Activated CD4-positive, alpha-beta memory T cell treated with anti-CD3 and anti-CD28 coated beads, Interleukin-2, amount 10 ng/mL, durations not matched to agents 7 days and 5 days (primary cell): ENCODE measurements at regions not wholly inside any gene's neighbourhood (a gene's known extent, or its start where the extent isn't known, plus 50 kb on each side); places are given as distances from the start of the nearest gene placed in this dataset.
"Not testable (repeated sequence)": the region's sequence is repeated elsewhere in the genome, so short reads cannot be mapped to it uniquely, and the experiment has no call there.

Experiments
- CTCF ChIA-PET: fragments of 350-600 bp; sonication (Branson Sonifier 250); formaldehyde crosslinking; loops from one replicate; lab custom pipeline; 2021; ENCODE audit warnings: antibody characterized with exemption, inconsistent platforms; lab: Charles Lee
- POLR2A ChIA-PET: fragments of 350-600 bp; sonication (Branson Sonifier 250); formaldehyde crosslinking; loops from one replicate; lab custom pipeline; 2021; ENCODE audit warnings: antibody characterized with exemption; lab: Charles Lee
- DNase-seq: peaks from one replicate; pipeline ENCODE4 v3.0.0-alpha.2; 2020
- H3K27ac Mint-ChIP-seq: one replicate; pipeline ENCODE4 v1.8.0; 2021; ENCODE audit warnings: mild to moderate bottlenecking, mixed read lengths
- H3K27me3 Mint-ChIP-seq: one replicate; pipeline ENCODE4 v1.8.0; 2021; ENCODE audit warnings: mixed read lengths
- H3K36me3 Mint-ChIP-seq: one replicate; pipeline ENCODE4 v1.8.0; 2021; ENCODE audit warnings: low read depth, mixed read lengths
- H3K4me1 Mint-ChIP-seq: one replicate; pipeline ENCODE4 v1.8.0; 2021; ENCODE audit warnings: mixed read lengths
- H3K4me3 Mint-ChIP-seq: one replicate; pipeline ENCODE4 v1.8.0; 2021; ENCODE audit warnings: mild to moderate bottlenecking, mixed read lengths
- H3K9me3 Mint-ChIP-seq: one replicate; pipeline ENCODE4 v1.8.0; 2021; ENCODE audit warnings: mixed read lengths

GRCh38 chr12:92402415-92402814 lies 256.8 kb upstream of the BTG1 start:
- no peak overlapping the region for H3K4me3 Mint-ChIP-seq
- H3K9me3 Mint-ChIP-seq = peaks cover 7% of the 10 kb centered on the region
- H3K36me3 Mint-ChIP-seq = peaks cover 29% of the 10 kb centered on the region
- H3K27ac Mint-ChIP-seq = peak overlapping the region; percentile 95
- H3K27me3 Mint-ChIP-seq = no peaks in the 10 kb centered on the region
- POLR2A ChIA-PET = interaction anchor here (2.5 to 12.8 kb wide), 4 partner anchors 102 to 268 kb away, joined by 19 to 327 read pairs (median 28); partner anchors contain the start of gene BTG1
- no peak for DNase-seq
- CTCF ChIA-PET = interaction anchor here (0.7 to 6.0 kb wide), 5 partner anchors 105 to 1011 kb away, joined by 3 to 44 read pairs (median 4); partner anchors contain the start of gene BTG1
- H3K4me1 Mint-ChIP-seq = peaks cover 86% of the 10 kb centered on the region

GRCh38 chr12:92400006-92400405 lies 254.4 kb upstream of the BTG1 start:
- ChIA-PET CTCF (interaction anchor here (1.3 kb wide), 1 partner anchor 256 kb away, joined by 3 read pairs; no protein-coding TSS in a partner anchor), POLR2A (interaction anchor here (1.1 to 12.8 kb wide), 4 partner anchors 8 to 256 kb away, joined by 3 to 327 read pairs (median 14); partner anchors contain the start of gene BTG1)
- H3K4me3 Mint-ChIP-seq = no peak overlapping the region
- no peaks in the 10 kb centered on the region for H3K27me3 Mint-ChIP-seq
- peaks cover 9% of the 10 kb centered on the region for H3K9me3 Mint-ChIP-seq
- no peak for DNase-seq
- peaks cover 36% of the 10 kb centered on the region for H3K36me3 Mint-ChIP-seq
- peak overlapping the region; percentile 77 for H3K27ac Mint-ChIP-seq
- peaks cover 88% of the 10 kb centered on the region for H3K4me1 Mint-ChIP-seq

GRCh38 chr12:92398565-92399309 lies 253.1 kb upstream of the BTG1 start:
- Mint-ChIP-seq H3K27ac (peak overlapping the region; percentile 77), H3K36me3 (peaks cover 48% of the 10 kb centered on the region), H3K9me3 (peaks cover 19% of the 10 kb centered on the region), H3K27me3 (no peaks in the 10 kb centered on the region), H3K4me3 (peak overlapping the region; percentile 18), H3K4me1 (peaks cover 84% of the 10 kb centered on the region)
- CTCF ChIA-PET = interaction anchor here (1.1 to 1.3 kb wide), 4 partner anchors 9 to 255 kb away, joined by 3 to 10 read pairs (median 4); no protein-coding TSS in a partner anchor
- DNase-seq = no peak
- POLR2A ChIA-PET = interaction anchor here (0.7 to 12.8 kb wide), 15 partner anchors 9 to 620 kb away, joined by 3 to 327 read pairs (median 4); partner anchors contain the start of gene BTG1

GRCh38 chr12:92396647-92397252 lies 251.1 kb upstream of the BTG1 start:
- peaks cover 35% of the 10 kb centered on the region for H3K9me3 Mint-ChIP-seq
- ChIA-PET CTCF (no interaction called here), POLR2A (no interaction called here)
- H3K36me3 Mint-ChIP-seq = peaks cover 64% of the 10 kb centered on the region
- no peaks in the 10 kb centered on the region for H3K27me3 Mint-ChIP-seq
- no peak overlapping the region for H3K27ac Mint-ChIP-seq
- H3K4me3 Mint-ChIP-seq = no peak overlapping the region
- peaks cover 66% of the 10 kb centered on the region for H3K4me1 Mint-ChIP-seq
- DNase-seq = no peak

- H3K36me3 Mint-ChIP-seq = peaks cover 55% of the 10 kb centered on the region
- no peaks in the 10 kb centered on the region for H3K27me3 Mint-ChIP-seq
- H3K4me1 Mint-ChIP-seq = peaks cover 51% of the 10 kb centered on the region
- CTCF ChIA-PET = no interaction called here
- H3K9me3 Mint-ChIP-seq = peaks cover 35% of the 10 kb centered on the region
- no peak for DNase-seq
- H3K4me3 Mint-ChIP-seq = no peak overlapping the region
- POLR2A ChIA-PET = no interaction called here
- H3K27ac Mint-ChIP-seq = no peak overlapping the region
Measured at GRCh38 chr12:92395322-92395721, 249.7 kb upstream of the BTG1 start.

- CTCF ChIA-PET = no interaction called here
Measured at GRCh38 chr12:92394895-92395294, 249.2 kb upstream of the BTG1 start.

GRCh38 chr12:92393504-92393903 lies 247.9 kb upstream of the BTG1 start:
- Mint-ChIP-seq H3K36me3 (peaks cover 49% of the 10 kb centered on the region), H3K4me1 (peaks cover 33% of the 10 kb centered on the region), H3K4me3 (no peak overlapping the region), H3K9me3 (peaks cover 38% of the 10 kb centered on the region), H3K27me3 (no peaks in the 10 kb centered on the region), H3K27ac (no peak overlapping the region)
- ChIA-PET CTCF (no interaction called here), POLR2A (no interaction called here)
- no peak for DNase-seq

More at GRCh38 chr12:92394895-92395294, 249.2 kb upstream of the BTG1 start:
- Mint-ChIP-seq H3K4me3 (no peak overlapping the region), H3K4me1 (peaks cover 47% of the 10 kb centered on the region), H3K27ac (no peak overlapping the region), H3K27me3 (no peaks in the 10 kb centered on the region), H3K9me3 (peaks cover 35% of the 10 kb centered on the region), H3K36me3 (peaks cover 52% of the 10 kb centered on the region)
- no peak for DNase-seq
- POLR2A ChIA-PET = no interaction called here

GRCh38 chr12:92391726-92392125 lies 246.1 kb upstream of the BTG1 start:
- CTCF ChIA-PET, H3K27ac Mint-ChIP-seq, DNase-seq, POLR2A ChIA-PET, H3K4me3 Mint-ChIP-seq, H3K27me3 Mint-ChIP-seq: not testable (repeated sequence)
- H3K9me3 Mint-ChIP-seq = peaks cover 42% of the 10 kb centered on the region
- peaks cover 22% of the 10 kb centered on the region for H3K4me1 Mint-ChIP-seq
- peaks cover 41% of the 10 kb centered on the region for H3K36me3 Mint-ChIP-seq

- ChIA-PET CTCF (no interaction called here), POLR2A (interaction anchor here (1.1 kb wide), 1 partner anchor 14 kb away, joined by 4 read pairs; no protein-coding TSS in a partner anchor)
- H3K36me3 Mint-ChIP-seq = peaks cover 26% of the 10 kb centered on the region
- DNase-seq = no peak
- no peaks in the 10 kb centered on the region for H3K27me3 Mint-ChIP-seq
- no peak overlapping the region for H3K4me3 Mint-ChIP-seq
- peaks cover 9% of the 10 kb centered on the region for H3K4me1 Mint-ChIP-seq
- H3K27ac Mint-ChIP-seq = no peak overlapping the region
- H3K9me3 Mint-ChIP-seq = peaks cover 28% of the 10 kb centered on the region
Measured at GRCh38 chr12:92389466-92389865, 243.8 kb upstream of the BTG1 start.

GRCh38 chr12:92385296-92385695 lies 239.7 kb upstream of the BTG1 start:
- no peak for DNase-seq
- no peaks in the 10 kb centered on the region for H3K27me3 Mint-ChIP-seq
- ChIA-PET CTCF (no interaction called here), POLR2A (interaction anchor here (0.6 kb wide), 1 partner anchor 258 kb away, joined by 7 read pairs; no protein-coding TSS in a partner anchor)
- peaks cover 8% of the 10 kb centered on the region for H3K4me1 Mint-ChIP-seq
- no peak overlapping the region for H3K27ac Mint-ChIP-seq
- no peak overlapping the region for H3K4me3 Mint-ChIP-seq
- no peaks in the 10 kb centered on the region for H3K36me3 Mint-ChIP-seq
- peaks cover 8% of the 10 kb centered on the region for H3K9me3 Mint-ChIP-seq

- no peak overlapping the region for H3K27ac Mint-ChIP-seq
- H3K9me3 Mint-ChIP-seq = peaks cover 10% of the 10 kb centered on the region
- no peak overlapping the region for H3K4me3 Mint-ChIP-seq
- peaks cover 13% of the 10 kb centered on the region for H3K4me1 Mint-ChIP-seq
- POLR2A ChIA-PET = no interaction called here
- H3K36me3 Mint-ChIP-seq = no peaks in the 10 kb centered on the region
- H3K27me3 Mint-ChIP-seq = no peaks in the 10 kb centered on the region
- CTCF ChIA-PET = no interaction called here
- DNase-seq = no peak
Measured at GRCh38 chr12:92384571-92384970, 238.9 kb upstream of the BTG1 start.

- CTCF ChIA-PET = no interaction called here
- H3K4me3 Mint-ChIP-seq = no peak overlapping the region
Measured at GRCh38 chr12:92382383-92382878, 236.8 kb upstream of the BTG1 start.

GRCh38 chr12:92381856-92382255 lies 236.2 kb upstream of the BTG1 start:
- POLR2A ChIA-PET = no interaction called here
- no peaks in the 10 kb centered on the region for H3K27me3 Mint-ChIP-seq

More at GRCh38 chr12:92382383-92382878, 236.8 kb upstream of the BTG1 start:
- Mint-ChIP-seq H3K9me3 (peaks cover 3% of the 10 kb centered on the region), H3K27ac (no peak overlapping the region), H3K36me3 (no peaks in the 10 kb centered on the region), H3K27me3 (no peaks in the 10 kb centered on the region), H3K4me1 (peaks cover 30% of the 10 kb centered on the region)
- no peak for DNase-seq
- POLR2A ChIA-PET = no interaction called here

More at GRCh38 chr12:92381856-92382255, 236.2 kb upstream of the BTG1 start:
- H3K4me3 Mint-ChIP-seq = no peak overlapping the region
- DNase-seq = no peak
- H3K4me1 Mint-ChIP-seq = peaks cover 27% of the 10 kb centered on the region
- peaks cover 2% of the 10 kb centered on the region for H3K9me3 Mint-ChIP-seq
- peaks cover 3% of the 10 kb centered on the region for H3K36me3 Mint-ChIP-seq
- CTCF ChIA-PET = no interaction called here
- H3K27ac Mint-ChIP-seq = no peak overlapping the region
